Testis (tissue), 2 donors: ENCODE measurements at regions not wholly inside any gene's neighbourhood (a gene's known extent, or its start where the extent isn't known, plus 50 kb on each side); places are given as distances from the start of the nearest gene placed in this dataset.

Experiments used
- DNase-seq: peaks from one replicate; pipeline ENCODE4 v3.0.0-alpha.2; 2019
- H3K27ac ChIP-seq, 2 donors: fragments of 200-600 bp; sonication (generic); one replicate each; pipeline ENCODE4 v1.5.1; 2019
- H3K27me3 ChIP-seq: fragments of 200-600 bp; sonication (generic); one replicate; pipeline ENCODE4 v1.5.1; 2019
- H3K36me3 ChIP-seq: fragments of 200-600 bp; sonication (generic); one replicate; pipeline ENCODE4 v1.5.1; 2017; ENCODE audit warnings: low read depth; ENCODE audit errors: missing control alignments
- H3K4me1 ChIP-seq: fragments of 200-600 bp; sonication (generic); one replicate; pipeline ENCODE4 v1.5.1; 2019
- H3K4me3 ChIP-seq, 2 donors: fragments of 200-600 bp; sonication (generic); one replicate each; pipeline ENCODE4 v1.5.1; 2017 to 2019
- H3K9me3 ChIP-seq: fragments of 200-600 bp; sonication (generic); one replicate; pipeline ENCODE4 v1.5.1; 2017
- POLR2A ChIP-seq: fragments of 450-650 bp; IDR thresholded peaks from one replicate; pipeline ENCODE4 v1.6.1; 2017; ENCODE audit warnings: antibody characterized with exemption, mild to moderate bottlenecking, moderate library complexity
- WGBS, 2 donors: methylation state at CpG; one replicate each; pipeline ENCODE4 v1.1.5; 2018; 5-methylcytosine and 5-hydroxymethylcytosine counted together
- intact Hi-C: fragments of 100-400 bp; cut with DNase I; formaldehyde crosslinking; loops from one replicate; pipeline ENCODE4 v1.15.1; 2023; ENCODE audit warnings: low total_unique reads
- TF ChIP-seq, protein P1 (sequence below), 3 experiments: fragments of 450-650 bp in 2 of 3; fragments of 200-600 bp in 1 of 3; sonication (generic) in 1 of 3; IDR thresholded peaks; one replicate each; pipeline ENCODE4 v1.5.1; 2016 to 2019; ENCODE audit warnings: antibody characterized with exemption in 3 of 3, mild to moderate bottlenecking in 2 of 3, moderate library complexity in 1 of 3

DNA sequence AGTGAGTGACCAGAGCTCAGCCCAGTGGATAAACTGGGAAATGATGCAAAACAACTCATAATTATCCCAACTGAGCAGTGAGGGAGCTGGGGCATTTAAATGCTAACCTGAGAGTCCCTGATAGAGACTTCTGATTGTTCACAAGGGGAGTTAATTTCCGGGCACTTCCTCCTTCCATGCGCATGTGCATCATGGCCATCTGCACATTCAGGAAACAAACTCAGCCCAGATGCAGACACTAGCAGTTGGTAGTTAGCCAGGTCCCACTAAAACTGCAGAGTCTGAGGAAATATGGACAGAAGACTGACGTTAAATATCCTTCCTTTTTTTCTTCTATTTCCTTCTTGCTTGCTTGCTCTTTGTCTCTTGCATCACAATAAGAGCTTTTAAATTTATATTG, 852.1 kb upstream of the LRRC4C start:
- H3K4me3 ChIP-seq, result no peak overlapping the region
- no peaks in the 10 kb centered on the region for H3K27me3 ChIP-seq
- intact Hi-C loops, result no loop called here
- DNase-seq, result no peak
- H3K36me3 ChIP-seq, result no peaks in the 10 kb centered on the region
- 66 to 76% methylated on average over 3 of the region's 3 CpGs for WGBS, 2 donors
- no peaks in the 10 kb centered on the region for H3K9me3 ChIP-seq
- H3K27ac ChIP-seq, result no peak overlapping the region
- TF ChIP-seq POLR2A, result no peak
- TF ChIP-seq, protein P1, sequence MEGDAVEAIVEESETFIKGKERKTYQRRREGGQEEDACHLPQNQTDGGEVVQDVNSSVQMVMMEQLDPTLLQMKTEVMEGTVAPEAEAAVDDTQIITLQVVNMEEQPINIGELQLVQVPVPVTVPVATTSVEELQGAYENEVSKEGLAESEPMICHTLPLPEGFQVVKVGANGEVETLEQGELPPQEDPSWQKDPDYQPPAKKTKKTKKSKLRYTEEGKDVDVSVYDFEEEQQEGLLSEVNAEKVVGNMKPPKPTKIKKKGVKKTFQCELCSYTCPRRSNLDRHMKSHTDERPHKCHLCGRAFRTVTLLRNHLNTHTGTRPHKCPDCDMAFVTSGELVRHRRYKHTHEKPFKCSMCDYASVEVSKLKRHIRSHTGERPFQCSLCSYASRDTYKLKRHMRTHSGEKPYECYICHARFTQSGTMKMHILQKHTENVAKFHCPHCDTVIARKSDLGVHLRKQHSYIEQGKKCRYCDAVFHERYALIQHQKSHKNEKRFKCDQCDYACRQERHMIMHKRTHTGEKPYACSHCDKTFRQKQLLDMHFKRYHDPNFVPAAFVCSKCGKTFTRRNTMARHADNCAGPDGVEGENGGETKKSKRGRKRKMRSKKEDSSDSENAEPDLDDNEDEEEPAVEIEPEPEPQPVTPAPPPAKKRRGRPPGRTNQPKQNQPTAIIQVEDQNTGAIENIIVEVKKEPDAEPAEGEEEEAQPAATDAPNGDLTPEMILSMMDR (IDR thresholded peaks at IDR 0.05), result no peak
- H3K4me1 ChIP-seq, result no peaks in the 10 kb centered on the region

- intact Hi-C loops, result no loop called here
- Histone ChIP-seq H3K4me1 (no peaks in the 10 kb centered on the region), H3K9me3 (no peaks in the 10 kb centered on the region), H3K27me3 (no peaks in the 10 kb centered on the region), H3K27ac (no peak overlapping the region), H3K4me3 (no peak overlapping the region), H3K36me3 (no peaks in the 10 kb centered on the region)
- WGBS, 2 donors, result 40 to 58% methylated on average over 2 of the region's 2 CpGs
- TF ChIP-seq, protein P1 (IDR thresholded peaks at IDR 0.05), result no peak
- no peak for TF ChIP-seq POLR2A
- DNase-seq, result no peak
Observed at GRCh38 chr11:42311944-42312343, 852.5 kb upstream of the LRRC4C start.

GRCh38 chr11:42315267-42315666, 855.8 kb upstream of the LRRC4C start:
- no peak overlapping the region for H3K4me3 ChIP-seq
- WGBS, 2 donors, result 39 to 51% methylated on average over 1 of the region's 1 CpG
- TF ChIP-seq POLR2A, result no peak
- TF ChIP-seq, protein P1 (IDR thresholded peaks at IDR 0.05), result no peak
- H3K4me1 ChIP-seq, result no peaks in the 10 kb centered on the region
- H3K9me3 ChIP-seq, result no peaks in the 10 kb centered on the region
- H3K27ac ChIP-seq, result no peak overlapping the region
- intact Hi-C loops, result no loop called here
- H3K36me3 ChIP-seq, result no peaks in the 10 kb centered on the region
- H3K27me3 ChIP-seq, result no peaks in the 10 kb centered on the region
- no peak for DNase-seq

DNA sequence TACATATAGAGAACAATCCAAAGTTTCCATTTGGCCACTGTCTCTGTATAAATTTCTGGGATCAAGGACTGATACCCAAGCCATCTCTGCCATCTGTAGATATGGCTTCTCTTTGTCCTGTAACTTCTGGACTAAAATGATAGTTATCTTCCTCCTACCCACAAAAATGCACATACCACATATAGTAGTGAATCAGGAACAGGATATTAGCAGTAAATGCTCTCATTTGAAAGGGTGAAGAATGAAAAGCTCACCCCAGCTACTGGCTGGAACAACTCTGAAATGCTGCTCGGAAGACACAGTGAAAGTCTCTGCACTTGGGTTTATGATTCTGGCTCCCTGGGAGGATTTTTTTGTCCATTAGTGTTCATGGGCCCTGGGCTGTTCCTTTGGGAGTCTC, 856.4 kb upstream of the LRRC4C start:
- Histone ChIP-seq H3K4me1 (no peaks in the 10 kb centered on the region), H3K27me3 (no peaks in the 10 kb centered on the region), H3K9me3 (no peaks in the 10 kb centered on the region), H3K4me3 (no peak overlapping the region), H3K27ac (no peak overlapping the region), H3K36me3 (no peaks in the 10 kb centered on the region)
- no peak for DNase-seq
- 79 to 82% methylated on average over 1 of the region's 1 CpG for WGBS, 2 donors
- TF ChIP-seq, protein P1 (IDR thresholded peaks at IDR 0.05), result no peak
- no peak for TF ChIP-seq POLR2A
- intact Hi-C loops, result no loop called here

DNA sequence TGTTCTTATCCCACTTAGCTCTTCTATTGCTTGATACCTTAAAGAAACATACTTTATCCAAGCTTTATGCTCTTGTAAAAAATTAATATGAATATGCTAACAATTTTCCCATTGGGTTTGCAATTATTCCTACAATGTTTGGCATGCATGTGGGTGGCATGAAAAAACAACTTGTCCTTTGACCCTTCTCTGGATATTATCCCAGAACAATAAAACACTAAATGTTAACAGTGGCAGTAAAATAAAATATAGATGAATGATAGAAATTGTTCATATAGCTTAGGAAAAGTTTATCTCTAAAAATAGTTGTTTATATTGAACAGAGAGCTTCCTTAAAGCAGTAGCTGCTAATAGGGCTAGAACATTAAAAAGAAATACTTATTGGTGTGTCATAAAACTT, 860.5 kb upstream of the LRRC4C start:
- Histone ChIP-seq H3K27ac (no peak overlapping the region), H3K9me3 (no peaks in the 10 kb centered on the region), H3K36me3 (no peaks in the 10 kb centered on the region), H3K4me1 (no peaks in the 10 kb centered on the region), H3K4me3 (no peak overlapping the region), H3K27me3 (no peaks in the 10 kb centered on the region)
- DNase-seq, result no peak
- no peak for TF ChIP-seq POLR2A
- TF ChIP-seq, protein P1 (IDR thresholded peaks at IDR 0.05), result no peak
- intact Hi-C loops, result no loop called here
